SKM-1 (cell line): ENCODE measurements at regions not wholly inside any gene's neighbourhood (a gene's known extent, or its start where the extent isn't known, plus 50 kb on each side); places are given as distances from the start of the nearest gene placed in this dataset.
"Not testable (repeated sequence)": the region's sequence is repeated elsewhere in the genome, so short reads cannot be mapped to it uniquely, and the experiment has no call there.

Experiments used
- DNase-seq: peaks from one replicate; lab custom pipeline; 2025; ENCODE audit not compliant: unreplicated experiment; lab: John Stamatoyannopoulos, UW

- no peak for DNase-seq
Measured at GRCh38 chr10:28733245-28733644, 55.9 kb downstream of the BAMBI start.

GRCh38 chr10:28733647-28734046 lies 56.3 kb downstream of the BAMBI start:
- no peak for DNase-seq

DNA sequence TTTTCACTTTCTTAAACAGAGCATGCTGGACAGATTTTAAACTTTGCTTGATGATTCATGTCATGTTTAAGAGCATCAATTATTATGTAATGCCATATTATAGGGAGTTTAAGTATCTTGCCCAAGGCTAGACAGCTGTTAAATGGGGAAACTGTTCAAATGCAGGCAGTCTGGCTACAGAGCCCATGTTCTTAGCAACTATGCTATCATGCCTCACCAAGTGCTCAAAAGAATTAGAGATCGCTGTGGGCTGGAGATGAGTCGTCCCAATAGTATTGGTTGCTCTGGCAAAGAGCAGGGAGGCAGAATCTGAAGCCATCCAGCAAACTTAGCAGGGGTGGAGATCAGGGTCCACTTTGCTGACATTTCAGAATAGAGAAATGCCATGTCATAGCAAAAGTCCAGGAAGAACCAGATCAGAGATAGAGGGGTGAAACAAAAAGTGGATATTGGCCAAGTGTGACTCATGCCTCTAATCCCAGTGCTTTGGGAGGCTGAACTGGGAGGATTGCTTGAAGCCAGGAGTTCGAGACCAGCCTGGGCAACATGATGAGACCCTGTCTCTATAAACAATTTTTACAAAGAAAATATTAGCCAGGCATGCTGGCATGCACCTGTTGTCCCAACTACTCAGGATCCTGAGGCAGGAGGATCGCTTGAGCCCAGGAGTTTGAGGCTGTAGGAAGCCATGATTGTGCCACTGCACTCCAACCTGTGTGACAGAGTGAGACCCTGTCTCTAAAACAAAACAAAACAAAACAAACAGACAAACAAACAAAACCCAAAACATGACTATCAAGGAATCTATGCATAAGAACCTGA lies 57.8 kb downstream of the BAMBI start:
- DNase-seq = no peak

DNA sequence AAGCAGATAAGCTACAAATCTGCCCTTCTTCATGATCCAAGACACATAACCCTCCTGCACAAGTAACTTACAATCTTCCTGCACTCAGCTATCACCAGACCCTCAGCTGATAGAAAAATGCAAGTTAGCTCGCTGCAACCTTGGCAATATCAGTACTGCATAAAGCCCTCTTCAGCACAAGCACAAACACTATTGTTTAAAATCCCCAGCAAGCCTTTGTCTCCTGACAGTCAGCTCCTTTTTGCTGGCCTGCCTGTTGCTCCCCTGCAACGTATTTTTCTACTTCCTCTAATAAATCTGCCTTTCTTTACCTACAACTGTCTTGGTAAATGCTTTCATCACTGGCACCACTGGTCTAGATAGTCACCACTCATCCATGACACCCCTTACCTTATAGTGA lies 59.8 kb downstream of the BAMBI start:
- no peak for DNase-seq

DNA sequence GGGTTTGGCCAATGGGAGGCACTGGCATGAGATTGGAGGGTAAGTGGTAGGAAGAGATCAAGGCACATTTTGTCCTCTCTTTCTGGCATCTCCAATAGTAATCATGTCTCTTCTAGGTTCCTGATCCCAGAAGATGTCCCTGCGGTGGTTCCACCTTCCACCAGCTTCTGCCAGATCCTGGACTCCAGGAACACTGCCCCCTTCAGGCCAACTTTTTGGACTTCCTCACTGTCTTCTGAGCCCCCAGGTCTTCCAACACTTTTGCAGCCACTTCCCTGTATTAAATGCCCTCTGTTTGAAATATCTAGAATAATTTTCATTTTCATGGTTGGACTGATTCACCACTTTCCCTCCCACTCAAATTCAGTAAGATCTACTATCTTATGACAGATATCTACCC lies 60.9 kb downstream of the BAMBI start:
- no peak for DNase-seq

DNA sequence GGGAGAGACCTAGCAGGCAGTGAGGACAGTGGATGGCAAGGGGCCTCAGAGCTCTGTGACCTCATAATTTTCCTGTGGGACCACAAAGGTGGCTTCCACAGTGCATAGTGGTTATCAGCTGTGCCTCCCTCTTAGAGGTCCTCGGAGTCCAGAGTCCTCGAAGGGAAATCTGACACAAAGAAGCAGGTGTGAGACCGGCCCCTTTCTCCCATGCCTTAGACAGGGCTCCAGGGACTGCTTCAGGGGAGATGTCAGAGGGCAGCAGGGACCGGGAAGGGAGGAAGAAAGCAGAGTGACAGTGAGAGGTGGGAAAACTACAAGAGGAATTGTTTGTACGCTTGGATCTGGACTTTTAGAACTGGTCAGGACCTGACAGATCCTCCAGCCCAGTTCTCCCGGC lies 66.3 kb downstream of the BAMBI start:
- DNase-seq = no peak

DNA sequence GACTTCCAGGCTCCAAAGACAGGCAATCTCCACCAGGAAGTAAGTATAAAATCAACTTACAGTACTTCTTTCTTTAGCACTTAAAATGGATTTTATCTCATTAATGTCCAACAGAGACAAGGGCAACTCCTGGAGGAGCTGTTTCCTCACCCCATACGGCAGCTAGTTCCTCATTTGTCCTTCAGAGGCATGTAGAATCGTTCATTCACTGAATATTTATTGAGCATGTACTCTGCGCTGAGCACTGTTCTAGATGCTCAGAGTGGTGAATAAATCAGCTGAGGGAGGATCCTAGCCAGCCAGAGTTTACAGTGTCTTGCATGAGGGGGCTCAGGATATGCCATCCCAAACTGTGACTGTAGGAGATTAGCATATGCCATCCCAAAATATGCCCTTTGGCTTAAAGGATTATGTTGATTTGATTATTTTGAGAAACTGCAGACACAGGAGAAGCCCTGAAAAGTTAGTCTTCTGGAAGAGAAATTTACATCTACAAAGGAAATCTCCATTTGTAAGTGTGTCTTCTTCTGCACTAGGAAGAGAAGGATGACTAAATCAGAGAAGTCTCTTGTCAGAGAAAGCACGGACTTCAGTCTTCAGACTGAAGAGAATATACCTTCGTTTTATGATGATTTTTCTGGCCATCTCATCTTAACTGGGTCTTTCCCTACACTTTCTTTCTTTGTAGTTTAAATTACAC lies 66.9 kb downstream of the BAMBI start:
- DNase-seq = no peak

DNA sequence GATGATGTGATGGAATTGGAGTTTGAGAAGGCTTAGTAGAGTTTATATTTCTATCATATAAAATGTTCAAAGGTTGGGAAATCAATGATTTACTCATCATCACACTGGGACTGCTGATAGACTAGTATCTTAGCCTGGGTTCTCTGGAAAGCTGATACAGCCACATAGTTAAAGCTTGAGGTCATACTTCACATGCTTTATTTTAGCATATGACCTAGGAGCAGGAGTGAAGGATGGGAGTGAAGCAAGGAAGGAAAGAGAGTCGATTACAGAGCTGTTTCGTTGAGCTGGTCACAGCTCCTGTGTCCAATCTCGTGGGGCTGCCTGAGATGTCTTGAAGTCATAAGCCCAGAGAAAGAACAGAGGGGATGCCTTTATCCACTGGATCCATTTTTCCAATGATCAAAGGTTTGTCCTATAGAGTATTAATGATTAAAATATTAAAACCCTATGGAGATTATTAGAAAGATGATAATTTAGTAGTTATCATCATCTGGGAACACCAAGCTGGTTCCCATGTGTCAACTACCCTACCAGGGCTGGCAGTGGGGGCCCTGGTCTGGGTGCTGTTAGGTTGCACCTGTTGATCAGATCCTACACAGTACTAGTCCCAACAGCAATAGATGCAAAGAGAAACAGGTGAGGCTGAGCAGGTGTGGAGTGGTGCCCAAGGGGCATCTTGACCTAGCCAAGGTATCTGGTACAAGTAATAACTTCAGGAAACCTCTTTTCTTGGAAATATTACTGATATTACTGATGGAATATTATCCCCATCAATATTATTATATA lies 77.8 kb downstream of the BAMBI start:
- DNase-seq = no peak

- no peak for DNase-seq
Measured at GRCh38 chr10:28761084-28761846, 83.9 kb downstream of the BAMBI start.

DNA sequence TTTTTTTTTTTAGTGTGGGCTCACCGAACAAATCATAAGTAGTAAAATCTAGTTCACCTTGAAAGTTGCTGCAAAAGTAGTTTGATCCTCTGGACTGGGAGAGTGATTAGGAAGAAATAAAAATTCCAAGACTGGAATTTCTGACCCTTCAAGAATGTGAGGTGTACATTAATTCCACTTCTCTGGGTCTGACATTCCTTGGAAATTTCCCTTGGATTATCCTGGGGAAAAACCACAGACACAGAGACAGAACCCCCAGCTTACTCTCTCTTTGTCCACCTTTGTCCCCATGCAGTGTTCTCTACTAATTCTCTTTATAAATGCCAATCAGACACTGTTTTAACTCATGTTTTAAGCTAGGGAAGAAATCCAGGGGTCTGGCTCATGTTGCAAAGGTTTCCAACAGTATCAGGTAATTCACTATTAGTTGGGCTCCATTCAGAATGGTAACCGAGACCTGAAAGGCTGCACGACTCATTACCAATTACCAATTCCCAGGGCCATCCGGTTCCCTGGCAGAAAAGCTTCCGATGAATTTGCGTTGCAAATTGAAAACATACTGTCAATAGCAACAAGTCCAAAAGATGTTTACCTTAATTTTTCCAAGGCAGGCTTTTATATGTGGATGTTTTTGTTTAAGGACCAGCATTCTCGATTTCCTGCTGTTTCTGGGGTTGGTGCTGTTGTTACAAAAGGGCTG lies 86.3 kb downstream of the BAMBI start:
- DNase-seq = no peak

DNA sequence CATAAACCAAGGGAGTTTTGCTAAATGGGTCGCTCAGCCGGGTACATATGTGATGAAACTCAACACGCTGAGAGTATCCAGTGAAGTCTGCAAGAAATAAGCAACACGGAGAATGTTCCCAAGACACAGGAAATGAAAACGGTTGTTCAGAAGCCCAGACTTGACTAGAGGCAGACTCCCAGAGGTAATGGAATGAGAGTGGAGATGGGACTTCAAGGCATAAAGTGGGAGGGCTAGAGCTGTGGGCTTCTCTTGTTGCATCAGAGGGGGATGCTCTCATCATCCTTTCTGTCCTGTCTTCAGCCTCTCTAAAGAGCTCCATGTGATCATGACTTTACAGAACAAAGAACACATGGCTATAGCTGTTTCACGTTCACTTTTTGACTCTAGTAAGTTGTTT lies 88.3 kb downstream of the BAMBI start:
- no peak for DNase-seq

GRCh38 chr10:28768227-28768626 lies 90.9 kb downstream of the BAMBI start:
- DNase-seq = no peak

GRCh38 chr10:28769091-28769604 lies 91.8 kb downstream of the BAMBI start:
- no peak for DNase-seq

DNA sequence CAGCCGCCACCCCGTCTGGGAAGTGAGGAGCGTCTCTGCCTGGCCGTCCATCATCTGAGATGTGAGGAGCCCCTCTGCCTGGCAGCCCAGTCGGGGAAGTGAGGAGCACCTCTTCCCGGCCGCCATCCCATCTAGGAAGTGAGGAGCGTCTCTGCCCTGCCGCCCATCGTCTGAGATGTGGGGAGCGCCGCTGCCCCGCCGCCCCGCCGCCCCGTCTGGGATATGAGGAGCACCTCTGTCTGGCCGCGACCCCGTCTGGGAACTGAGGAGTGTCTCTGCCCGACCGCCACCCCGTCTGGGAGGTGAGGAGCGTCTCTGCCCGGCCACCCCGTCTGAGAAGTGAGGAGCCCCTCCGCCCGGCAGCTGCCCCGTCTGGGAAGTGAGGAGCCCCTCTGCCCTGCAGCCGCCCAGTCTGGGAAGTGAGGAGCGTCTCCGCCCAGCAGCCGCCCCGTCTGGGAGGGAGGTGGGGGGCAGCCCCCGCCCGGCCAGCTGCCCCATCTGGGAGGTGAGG lies 94.3 kb downstream of the BAMBI start:
- not testable (repeated sequence) for DNase-seq

GRCh38 chr10:28774051-28774995 lies 97.0 kb downstream of the BAMBI start:
- no peak for DNase-seq

- no peak for DNase-seq
Measured at GRCh38 chr10:28775773-28776172, 98.5 kb downstream of the BAMBI start.

DNA sequence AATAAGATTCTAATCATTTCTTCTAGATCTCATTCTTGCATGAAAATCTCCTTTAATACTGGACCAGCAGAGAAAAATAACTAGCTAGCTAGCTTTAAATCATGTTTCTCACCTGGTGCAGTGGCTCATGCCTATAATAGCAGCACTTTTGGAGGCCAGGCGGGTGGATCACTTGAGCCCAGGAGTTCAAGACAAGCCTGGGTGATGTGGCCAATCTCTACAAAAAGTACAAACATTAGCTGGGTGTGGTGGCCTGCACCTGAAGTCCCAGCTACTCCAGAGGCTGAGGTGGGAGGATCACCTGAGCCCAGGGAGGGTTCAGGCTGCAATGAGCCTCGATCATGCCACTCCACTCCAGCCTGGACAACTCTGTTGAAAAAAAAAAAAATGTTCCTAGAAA lies 99.2 kb downstream of the BAMBI start:
- DNase-seq = no peak

DNA sequence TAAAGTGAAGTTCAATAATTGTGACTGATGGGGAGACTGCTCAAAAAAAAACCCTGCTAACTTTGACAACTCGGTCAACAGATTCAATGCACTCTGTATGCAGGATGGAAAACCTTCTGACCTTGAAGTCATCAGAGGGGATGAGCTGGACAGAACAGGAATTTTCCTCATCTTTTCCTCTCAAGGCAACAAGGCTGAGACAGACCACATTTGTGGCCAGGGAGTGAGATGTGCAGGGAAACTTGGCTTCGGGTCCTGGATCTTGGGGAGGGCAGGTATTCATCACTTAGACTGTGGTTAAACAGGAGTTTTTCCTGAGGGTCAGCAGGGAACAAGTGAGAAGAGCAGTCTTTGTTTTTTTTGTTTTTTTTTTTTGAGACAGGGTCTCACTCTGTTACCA lies 100.6 kb downstream of the BAMBI start:
- no peak for DNase-seq

GRCh38 chr10:28778524-28778923 lies 101.2 kb downstream of the BAMBI start:
- no peak for DNase-seq
